IMR-90 (cell line): ENCODE measurements at regions not wholly inside any gene's neighbourhood (a gene's known extent, or its start where the extent isn't known, plus 50 kb on each side); places are given as distances from the start of the nearest gene placed in this dataset.

Experiments
- BHLHE40 ChIP-seq: fragments of 150-350 bp; IDR thresholded peaks from 2 replicates; pipeline ENCODE4 v1.6.1; 2016; ENCODE audit warnings: mild to moderate bottlenecking, low read depth, low read length
- TF ChIP-seq, protein P1 (sequence below): conservative IDR thresholded peaks from 2 replicates; pipeline ENCODE4 v1.5.1; 2012; ENCODE audit warnings: mild to moderate bottlenecking, low read depth, low read length, improper control_type of control experiment

DNA sequence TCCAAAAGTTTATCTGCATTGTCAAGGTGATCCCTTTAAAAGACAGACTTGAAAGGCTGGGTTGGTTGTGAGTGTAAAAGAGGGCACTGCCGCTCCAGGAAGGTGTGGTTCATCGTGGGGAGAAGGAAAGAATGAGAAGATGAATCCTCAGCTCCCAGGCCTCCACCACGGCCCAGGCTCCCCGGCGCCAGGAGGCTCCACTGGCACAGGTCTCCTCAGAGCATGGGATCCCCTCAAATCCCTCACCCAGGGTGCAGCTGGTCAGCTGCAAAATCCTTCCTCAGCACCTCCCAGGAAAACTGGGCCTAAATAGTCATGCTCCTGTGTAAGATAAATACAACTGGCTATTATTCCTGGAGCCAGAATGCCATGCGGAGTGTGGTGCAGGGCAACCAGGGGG, 221.1 kb downstream of the ZNF516 start:
- TF ChIP-seq, protein P1, sequence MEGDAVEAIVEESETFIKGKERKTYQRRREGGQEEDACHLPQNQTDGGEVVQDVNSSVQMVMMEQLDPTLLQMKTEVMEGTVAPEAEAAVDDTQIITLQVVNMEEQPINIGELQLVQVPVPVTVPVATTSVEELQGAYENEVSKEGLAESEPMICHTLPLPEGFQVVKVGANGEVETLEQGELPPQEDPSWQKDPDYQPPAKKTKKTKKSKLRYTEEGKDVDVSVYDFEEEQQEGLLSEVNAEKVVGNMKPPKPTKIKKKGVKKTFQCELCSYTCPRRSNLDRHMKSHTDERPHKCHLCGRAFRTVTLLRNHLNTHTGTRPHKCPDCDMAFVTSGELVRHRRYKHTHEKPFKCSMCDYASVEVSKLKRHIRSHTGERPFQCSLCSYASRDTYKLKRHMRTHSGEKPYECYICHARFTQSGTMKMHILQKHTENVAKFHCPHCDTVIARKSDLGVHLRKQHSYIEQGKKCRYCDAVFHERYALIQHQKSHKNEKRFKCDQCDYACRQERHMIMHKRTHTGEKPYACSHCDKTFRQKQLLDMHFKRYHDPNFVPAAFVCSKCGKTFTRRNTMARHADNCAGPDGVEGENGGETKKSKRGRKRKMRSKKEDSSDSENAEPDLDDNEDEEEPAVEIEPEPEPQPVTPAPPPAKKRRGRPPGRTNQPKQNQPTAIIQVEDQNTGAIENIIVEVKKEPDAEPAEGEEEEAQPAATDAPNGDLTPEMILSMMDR = no peak
- TF ChIP-seq BHLHE40 = no peak
